ENCODE measurements at regions not wholly inside any gene's neighbourhood (a gene's known extent, or its start where the extent isn't known, plus 50 kb on each side); places are given as distances from the start of the nearest gene placed in this dataset.
"Not testable (repeated sequence)": the region's sequence is repeated elsewhere in the genome, so short reads cannot be mapped to it uniquely, and the experiment has no call there.

GRCh38 chr20:25864963-25865714, 168.5 kb upstream of the ZNF337 start:
- not testable (repeated sequence) for DNase-seq (ENCODE audit: low read depth, low spot score)

GRCh38 chr20:25864326-25864962, 167.8 kb upstream of the ZNF337 start:
- no peak for DNase-seq (ENCODE audit: low read depth, low spot score)

- no peak for DNase-seq (ENCODE audit: low read depth, low spot score)
Measured at GRCh38 chr20:25863536-25864325, 167.1 kb upstream of the ZNF337 start.

GRCh38 chr20:25862967-25863530, 166.4 kb upstream of the ZNF337 start:
- DNase-seq (ENCODE audit: low read depth, low spot score): not testable (repeated sequence)

GRCh38 chr20:25860531-25861150, 164.0 kb upstream of the ZNF337 start:
- no peak for DNase-seq (ENCODE audit: low read depth, low spot score)

GRCh38 chr20:25859649-25860530, 163.2 kb upstream of the ZNF337 start:
- no peak for DNase-seq (ENCODE audit: low read depth, low spot score)

- DNase-seq (ENCODE audit: low read depth, low spot score): no peak
Measured at GRCh38 chr20:25858495-25859425, 162.1 kb upstream of the ZNF337 start.

- DNase-seq (ENCODE audit: low read depth, low spot score): not testable (repeated sequence)
Measured at GRCh38 chr20:25857091-25857788, 160.6 kb upstream of the ZNF337 start.

- DNase-seq (ENCODE audit: low read depth, low spot score): no peak
Measured at GRCh38 chr20:25856256-25856884, 159.7 kb upstream of the ZNF337 start.

GRCh38 chr20:25855451-25856156, 159.0 kb upstream of the ZNF337 start:
- not testable (repeated sequence) for DNase-seq (ENCODE audit: low read depth, low spot score)

GRCh38 chr20:25854666-25855065, 158.0 kb upstream of the ZNF337 start:
- not testable (repeated sequence) for DNase-seq (ENCODE audit: low read depth, low spot score)

- DNase-seq (ENCODE audit: low read depth, low spot score): not testable (repeated sequence)
Measured at GRCh38 chr20:25853718-25854388, 157.2 kb upstream of the ZNF337 start.

- DNase-seq (ENCODE audit: low read depth, low spot score): not testable (repeated sequence)
Measured at GRCh38 chr20:25852968-25853717, 156.5 kb upstream of the ZNF337 start.

GRCh38 chr20:25850133-25850532, 153.5 kb upstream of the ZNF337 start:
- not testable (repeated sequence) for DNase-seq (ENCODE audit: low read depth, low spot score)

GRCh38 chr20:25848222-25848621, 151.6 kb upstream of the ZNF337 start:
- no peak for DNase-seq (ENCODE audit: low read depth, low spot score)

- DNase-seq (ENCODE audit: low read depth, low spot score): not testable (repeated sequence)
Measured at GRCh38 chr20:25844640-25845039, 148.0 kb upstream of the ZNF337 start.

Measured in smooth muscle cell of the brain vasculature (primary cell).